Kidney (tissue), 13 donors: ENCODE measurements at regions not wholly inside any gene's neighbourhood (a gene's known extent, or its start where the extent isn't known, plus 50 kb on each side); places are given as distances from the start of the nearest gene placed in this dataset.
"Not testable (repeated sequence)": the region's sequence is repeated elsewhere in the genome, so short reads cannot be mapped to it uniquely, and the experiment has no call there.

ENCODE experiments used
- DNase-seq, 5 donors: peaks; one replicate each; pipeline ENCODE4 v3.0.0-alpha.2; 2013 to 2020
- FAIRE-seq: peaks from 2 replicates; lab custom pipeline; 2012; peaks lifted over from hg19 to GRCh38; lab: Jason Lieb, UNC
- H3K27ac ChIP-seq, 2 donors: one replicate each; pipeline ENCODE4 v1.7.0; 2013; ENCODE audit warnings: low read depth in 2 of 2, low read length in 2 of 2, inconsistent platforms in 1 of 2
- H3K27me3 ChIP-seq: one replicate; pipeline ENCODE4 v1.7.1; 2013; ENCODE audit warnings: low read length, inconsistent platforms; ENCODE audit not compliant: control insufficient read depth, insufficient read depth
- H3K36me3 ChIP-seq, 3 donors: one replicate each; pipeline versions ENCODE4 v1.7.0 to v1.7.1; 2013; ENCODE audit warnings: low read length in 3 of 3, control low read depth in 1 of 3, inconsistent platforms in 1 of 3; ENCODE audit not compliant: insufficient read depth in 3 of 3, control insufficient read depth in 2 of 3
- H3K4me1 ChIP-seq, 3 donors: one replicate each; pipeline versions ENCODE4 v1.7.0 to v1.7.1; 2013; ENCODE audit warnings: low read length in 3 of 3, inconsistent platforms in 1 of 3, low read depth in 1 of 3; ENCODE audit not compliant: control insufficient read depth in 2 of 3, insufficient read depth in 2 of 3
- H3K4me3 ChIP-seq, 3 donors: one replicate each; pipeline versions ENCODE4 v1.7.0 to v1.8.1; 2013; ENCODE audit warnings: low read length in 3 of 3, control low read depth in 1 of 3, inconsistent platforms in 1 of 3
- H3K9ac ChIP-seq, 3 donors: one replicate each; pipeline versions ENCODE4 v1.7.0 to v1.7.1; 2013; ENCODE audit warnings: low read length in 3 of 3, control low read depth in 1 of 3, inconsistent platforms in 1 of 3
- H3K9me3 ChIP-seq, 3 donors: one replicate each; pipeline versions ENCODE4 v1.7.0 to v1.7.1; 2013; ENCODE audit warnings: low read length in 3 of 3, control low read depth in 1 of 3, inconsistent platforms in 1 of 3; ENCODE audit not compliant: control insufficient read depth in 2 of 3, insufficient read depth in 1 of 3
- CTCF ChIP-seq: IDR thresholded peaks from 3 replicates; pipeline ENCODE4 v1.5.1; 2012; ENCODE audit warnings: mild to moderate bottlenecking, moderate library complexity, borderline replicate concordance; ENCODE audit not compliant: insufficient read depth; ENCODE audit errors: extremely low read depth
- intact Hi-C: fragments of 100-400 bp; cut with DNase I; formaldehyde crosslinking; loops from one replicate; pipeline ENCODE4 v1.11.1; 2022
- donor health status: control.
- donor health status: control.
- donor health status: control.
- donor health status: control.
- donor health status: control.
- donor health status: DM: yes; HTN: yes; CAD: no.
- donor health status: Normal renal cell carcinoma (clear cell type).

- Histone ChIP-seq H3K27me3 (no peaks in the 10 kb centered on the region), H3K4me1 (no peaks in the 10 kb centered on the region), H3K27ac (no peak overlapping the region), H3K9ac (no peak overlapping the region), H3K4me3 (no peak overlapping the region), H3K36me3 (no peaks in the 10 kb centered on the region), H3K9me3 (no peaks in the 10 kb centered on the region)
- TF ChIP-seq CTCF = no peak
- intact Hi-C loops = no loop called here
- FAIRE-seq = no peak
- DNase-seq = no peak
Observed at GRCh38 chr7:138208142-138208570, 131.9 kb downstream of the AKR1D1 start.

GRCh38 chr7:138208864-138209263 lies 132.6 kb downstream of the AKR1D1 start:
- Histone ChIP-seq H3K4me3 (no peak overlapping the region), H3K27me3 (no peaks in the 10 kb centered on the region), H3K36me3 (no peaks in the 10 kb centered on the region), H3K27ac (no peak overlapping the region), H3K4me1 (no peaks in the 10 kb centered on the region), H3K9ac (no peak overlapping the region), H3K9me3 (no peaks in the 10 kb centered on the region)
- intact Hi-C loops = no loop called here
- DNase-seq (no peak), FAIRE-seq (no peak)
- no peak for TF ChIP-seq CTCF

DNA sequence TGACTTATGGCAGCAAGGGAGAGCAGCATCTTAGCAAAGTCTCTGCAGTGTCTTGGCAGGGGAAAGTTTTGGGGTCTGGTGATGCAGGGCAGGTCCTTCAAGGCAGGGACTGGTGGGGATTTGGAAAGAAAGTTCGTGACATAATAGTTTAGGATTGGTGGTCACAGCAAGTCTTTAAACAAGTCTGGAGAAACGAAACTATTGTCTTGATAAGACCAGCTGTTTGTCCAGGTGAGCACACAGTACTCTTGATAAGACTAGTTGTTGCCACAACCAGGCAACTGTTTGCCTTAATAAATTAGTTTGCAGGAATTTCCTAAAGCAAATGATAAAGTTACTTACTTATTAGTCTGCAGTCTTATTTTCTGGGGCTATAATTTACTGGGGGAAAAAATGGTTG lies 136.1 kb downstream of the AKR1D1 start:
- no peak for DNase-seq
- H3K36me3 ChIP-seq = no peaks in the 10 kb centered on the region
- H3K4me1 ChIP-seq = no peaks in the 10 kb centered on the region
- no peak for TF ChIP-seq CTCF
- H3K9me3 ChIP-seq = no peaks in the 10 kb centered on the region
- intact Hi-C loops = no loop called here
- no peaks in the 10 kb centered on the region for H3K27me3 ChIP-seq
- no peak for FAIRE-seq
- no peak overlapping the region for H3K4me3 ChIP-seq
- no peak overlapping the region for H3K27ac ChIP-seq
- no peak overlapping the region for H3K9ac ChIP-seq

DNA sequence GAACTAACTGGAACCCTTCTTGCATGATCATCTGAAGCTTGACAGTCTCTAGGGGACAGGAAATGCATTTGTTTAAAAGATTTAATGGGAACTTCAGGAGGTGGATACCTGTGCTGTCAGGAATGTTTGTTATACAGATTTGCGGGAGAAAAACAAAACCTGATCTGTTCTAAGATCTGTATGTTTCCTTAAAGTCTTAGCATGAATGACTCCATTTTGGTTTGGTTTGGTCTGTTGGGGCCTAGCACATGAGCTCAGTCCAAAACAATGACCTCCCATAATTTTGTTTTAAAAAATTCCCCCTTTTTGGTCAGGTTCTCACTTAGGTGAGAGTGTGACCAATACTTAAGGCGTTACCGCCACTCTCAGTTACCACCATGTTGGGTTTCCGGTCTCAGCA lies 138.7 kb downstream of the AKR1D1 start:
- intact Hi-C loops = no loop called here
- Histone ChIP-seq H3K4me1 (no peaks in the 10 kb centered on the region), H3K27ac (no peak overlapping the region), H3K36me3 (no peaks in the 10 kb centered on the region), H3K9ac (no peak overlapping the region), H3K27me3 (no peaks in the 10 kb centered on the region), H3K4me3 (no peak overlapping the region), H3K9me3 (no peaks in the 10 kb centered on the region)
- FAIRE-seq = no peak
- TF ChIP-seq CTCF = no peak
- DNase-seq = no peak

DNA sequence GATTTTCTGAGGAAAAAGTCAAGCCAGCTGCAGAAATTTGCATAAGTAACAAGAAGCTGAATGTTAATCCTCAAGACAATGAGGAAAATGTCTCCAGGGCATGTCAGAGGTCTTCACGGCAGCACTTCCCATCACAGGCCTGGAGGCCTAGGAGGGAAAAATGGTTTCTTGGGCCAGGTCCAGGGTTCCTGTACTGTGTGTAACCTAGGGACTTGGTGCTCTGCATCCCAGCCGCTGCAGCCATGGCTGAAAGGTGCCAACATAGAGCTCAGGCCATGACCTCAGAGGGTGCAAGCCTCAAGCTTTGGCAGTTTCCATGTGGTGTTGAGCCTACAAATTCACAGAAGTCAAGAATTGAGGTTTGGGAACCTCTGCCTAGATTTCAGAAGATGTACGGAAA lies 144.1 kb downstream of the AKR1D1 start:
- H3K27ac ChIP-seq, H3K9ac ChIP-seq, H3K4me3 ChIP-seq, H3K36me3 ChIP-seq, intact Hi-C loops, FAIRE-seq, H3K4me1 ChIP-seq, DNase-seq, H3K27me3 ChIP-seq, H3K9me3 ChIP-seq: not testable (repeated sequence)

GRCh38 chr7:138221388-138221787 lies 145.1 kb downstream of the AKR1D1 start:
- FAIRE-seq, H3K4me1 ChIP-seq, H3K4me3 ChIP-seq, H3K36me3 ChIP-seq, H3K9me3 ChIP-seq, DNase-seq, H3K27me3 ChIP-seq, intact Hi-C loops, H3K9ac ChIP-seq, H3K27ac ChIP-seq: not testable (repeated sequence)
